ENCODE measurements at regions not wholly inside any gene's neighbourhood (a gene's known extent, or its start where the extent isn't known, plus 50 kb on each side); places are given as distances from the start of the nearest gene placed in this dataset.
"Not testable (repeated sequence)": the region's sequence is repeated elsewhere in the genome, so short reads cannot be mapped to it uniquely, and the experiment has no call there.

DNA sequence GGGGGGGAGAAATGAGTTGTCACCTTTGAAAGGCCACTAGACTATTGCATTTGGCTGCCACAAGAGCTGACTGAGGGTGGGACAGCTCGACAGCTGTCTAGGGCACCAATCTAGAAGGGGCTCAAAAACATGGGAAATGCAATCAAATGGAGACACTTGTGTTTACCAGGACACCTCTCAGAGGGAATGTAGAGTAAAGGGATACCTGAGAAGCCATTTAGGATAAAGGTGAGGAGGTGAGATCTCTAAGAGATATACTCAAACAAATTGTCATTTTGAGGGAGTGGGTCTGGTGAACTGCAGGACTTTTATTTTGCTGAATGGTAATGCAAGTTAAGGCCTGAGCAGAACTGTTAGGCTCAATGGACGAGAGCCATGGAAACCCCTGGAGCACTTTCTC, 159.8 kb downstream of the DDX1 start:
- no peak for DNase-seq

DNA sequence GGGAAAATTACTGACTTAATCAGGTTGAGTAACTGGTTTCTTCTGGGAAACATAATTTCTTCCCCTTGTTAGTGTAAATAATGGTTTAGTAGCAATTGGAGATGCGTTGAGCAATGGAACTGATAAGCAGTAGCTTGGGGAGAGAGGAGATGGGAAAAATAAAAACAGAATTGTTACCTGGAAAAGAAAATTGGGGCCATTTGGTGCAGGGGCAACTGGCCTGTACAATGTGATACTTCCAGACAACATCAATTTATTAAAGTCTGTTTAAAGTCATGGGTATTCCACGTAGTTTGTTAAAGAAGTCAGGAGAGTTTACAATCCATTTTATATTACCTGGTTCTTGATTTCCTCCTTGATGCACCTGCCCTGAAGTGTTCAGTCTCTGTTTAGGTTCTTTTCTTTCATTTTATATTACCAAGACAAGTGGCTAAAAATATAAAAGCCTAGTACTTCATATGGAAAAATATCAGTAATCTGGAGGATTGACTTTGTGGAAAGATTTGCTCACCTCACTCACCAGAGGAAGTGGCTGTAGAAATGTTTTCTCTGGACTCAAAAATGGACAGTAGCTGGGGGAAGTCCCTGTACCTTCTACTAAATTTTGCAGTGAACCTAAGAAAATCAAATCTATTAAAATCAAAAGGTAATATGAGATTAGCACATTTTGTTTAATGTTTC, 161.0 kb downstream of the DDX1 start:
- no peak for DNase-seq

DNA sequence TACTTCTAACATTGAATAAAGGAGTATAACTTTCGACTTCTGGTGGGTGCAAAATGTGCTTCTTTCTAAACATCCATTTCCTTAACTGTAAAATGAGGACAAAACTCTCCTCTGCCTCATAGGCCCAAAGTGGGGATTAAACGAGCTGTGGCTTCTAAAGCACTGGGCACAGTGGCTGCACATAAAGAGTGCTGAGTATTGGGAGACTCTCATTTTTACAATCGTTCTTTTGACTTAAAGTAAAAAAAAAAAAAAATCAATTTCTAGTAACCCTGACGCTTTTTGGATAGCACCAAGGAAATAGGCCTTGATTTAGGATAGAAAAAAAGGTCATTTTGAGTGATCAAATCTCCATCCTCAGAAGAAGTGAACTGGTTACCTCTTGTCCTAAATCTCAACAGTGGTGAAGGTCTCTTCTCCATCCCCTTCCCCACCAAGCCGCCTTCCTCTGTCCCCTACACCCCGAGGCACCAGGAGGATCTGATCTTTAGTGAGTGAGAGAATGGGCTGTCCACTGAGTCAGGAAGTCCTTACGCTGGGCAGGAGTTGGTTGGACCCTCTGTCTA, 161.6 kb downstream of the DDX1 start:
- no peak for DNase-seq

DNA sequence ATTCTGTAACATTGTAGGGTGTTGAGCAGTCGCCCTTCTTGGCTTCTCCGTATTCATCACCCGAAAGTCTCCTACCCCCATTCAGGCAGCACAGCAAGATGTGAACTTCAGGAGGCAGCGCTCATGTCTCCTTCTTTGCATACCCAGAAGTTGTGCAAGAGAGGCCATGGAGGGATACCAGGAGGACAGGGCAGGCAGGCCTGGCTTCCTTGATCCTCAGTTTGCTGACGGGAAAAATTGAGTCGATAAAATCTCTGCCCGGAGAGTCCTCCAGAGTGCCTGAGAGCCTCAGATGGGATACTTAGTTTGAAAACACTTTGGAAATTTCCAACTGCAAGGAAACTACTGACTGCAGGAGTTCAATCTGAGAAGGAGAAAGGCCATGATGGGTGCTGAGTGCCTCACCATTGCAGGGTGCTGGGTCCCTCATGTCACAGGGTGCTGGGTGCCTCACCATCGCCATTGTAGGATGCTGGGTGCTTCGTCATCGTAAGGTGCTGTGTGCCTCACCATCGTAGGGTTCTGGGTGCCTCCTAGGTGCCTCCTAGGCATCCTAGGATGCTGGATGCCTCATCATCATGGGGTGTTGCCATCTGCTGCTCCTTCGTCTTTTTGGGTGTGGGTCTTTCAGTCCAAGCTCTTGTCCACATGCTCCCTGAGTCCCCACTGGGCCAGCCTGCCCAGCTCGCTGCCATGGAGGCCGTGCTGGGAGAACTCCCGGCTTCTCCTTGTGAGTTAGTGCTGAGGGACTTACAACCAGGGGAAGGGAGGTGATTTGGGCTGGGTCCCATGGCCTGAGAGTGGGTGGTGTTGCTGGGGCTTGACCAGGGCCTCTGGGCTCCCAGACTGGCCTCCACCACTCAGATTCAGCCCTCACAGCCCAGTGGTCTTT, 162.4 kb downstream of the DDX1 start:
- no peak for DNase-seq

DNA sequence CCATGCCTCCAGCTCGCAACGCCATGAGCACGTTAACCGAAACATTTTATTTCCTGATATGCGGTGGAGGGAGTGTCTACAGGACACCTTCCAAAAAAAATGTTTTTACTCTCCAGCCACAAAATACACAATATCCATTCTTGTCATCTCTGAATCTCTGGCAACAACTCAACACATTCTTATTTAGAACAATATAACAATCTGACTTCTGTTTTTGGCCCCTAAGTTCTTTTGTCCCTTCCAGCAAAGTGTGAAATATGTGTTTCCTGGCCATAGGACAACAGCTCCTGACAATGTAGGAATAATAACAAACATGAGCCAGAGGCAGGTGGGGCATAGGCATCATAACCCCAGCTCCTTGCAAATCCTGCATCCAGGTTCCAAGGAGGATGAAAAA, 163.0 kb downstream of the DDX1 start:
- DNase-seq: no peak

DNA sequence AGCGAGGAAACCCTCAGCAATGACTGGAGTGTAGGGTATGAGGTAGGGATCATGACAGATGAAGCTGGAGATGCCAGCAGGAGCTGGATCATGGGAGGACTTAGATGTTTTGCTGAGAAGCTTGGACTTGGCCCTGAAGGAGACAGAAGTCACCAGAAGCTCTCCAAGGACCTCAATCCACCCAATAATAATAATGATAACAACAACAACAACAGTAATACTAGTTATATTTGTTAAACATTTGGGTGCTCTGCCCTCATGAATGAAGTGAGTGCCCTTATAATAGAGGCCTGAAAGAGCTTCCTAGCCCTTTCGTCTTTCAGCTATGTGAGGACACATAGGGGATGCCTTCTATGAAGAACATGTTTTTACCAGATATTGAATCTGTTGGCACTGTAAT, 163.9 kb downstream of the DDX1 start:
- DNase-seq: no peak

DNA sequence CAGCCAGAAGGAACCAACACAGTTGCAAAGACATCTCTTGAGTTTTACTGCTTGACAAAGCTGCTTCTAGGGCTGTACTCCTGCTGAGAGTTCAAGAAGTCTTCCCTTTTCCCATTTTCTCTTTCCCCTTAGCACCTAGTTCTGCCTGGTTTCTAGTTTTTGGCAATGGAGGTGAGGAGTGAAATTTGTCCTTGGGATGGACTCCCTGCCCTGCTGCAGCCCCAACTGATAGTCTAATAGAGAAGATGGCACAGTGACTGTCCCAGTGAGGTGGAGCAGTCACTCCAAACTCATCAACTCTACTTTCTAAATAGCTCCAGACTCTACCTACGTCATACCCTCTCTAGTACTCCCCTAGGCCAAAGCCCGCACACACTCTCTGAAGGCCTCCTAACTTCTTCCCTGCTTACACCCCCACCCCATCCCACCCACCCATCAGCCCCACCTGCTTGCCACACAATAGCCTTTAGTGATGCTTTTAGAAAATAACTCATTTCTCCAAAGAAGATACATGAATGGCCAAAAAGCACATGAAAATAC, 164.4 kb downstream of the DDX1 start:
- DNase-seq: no peak

DNA sequence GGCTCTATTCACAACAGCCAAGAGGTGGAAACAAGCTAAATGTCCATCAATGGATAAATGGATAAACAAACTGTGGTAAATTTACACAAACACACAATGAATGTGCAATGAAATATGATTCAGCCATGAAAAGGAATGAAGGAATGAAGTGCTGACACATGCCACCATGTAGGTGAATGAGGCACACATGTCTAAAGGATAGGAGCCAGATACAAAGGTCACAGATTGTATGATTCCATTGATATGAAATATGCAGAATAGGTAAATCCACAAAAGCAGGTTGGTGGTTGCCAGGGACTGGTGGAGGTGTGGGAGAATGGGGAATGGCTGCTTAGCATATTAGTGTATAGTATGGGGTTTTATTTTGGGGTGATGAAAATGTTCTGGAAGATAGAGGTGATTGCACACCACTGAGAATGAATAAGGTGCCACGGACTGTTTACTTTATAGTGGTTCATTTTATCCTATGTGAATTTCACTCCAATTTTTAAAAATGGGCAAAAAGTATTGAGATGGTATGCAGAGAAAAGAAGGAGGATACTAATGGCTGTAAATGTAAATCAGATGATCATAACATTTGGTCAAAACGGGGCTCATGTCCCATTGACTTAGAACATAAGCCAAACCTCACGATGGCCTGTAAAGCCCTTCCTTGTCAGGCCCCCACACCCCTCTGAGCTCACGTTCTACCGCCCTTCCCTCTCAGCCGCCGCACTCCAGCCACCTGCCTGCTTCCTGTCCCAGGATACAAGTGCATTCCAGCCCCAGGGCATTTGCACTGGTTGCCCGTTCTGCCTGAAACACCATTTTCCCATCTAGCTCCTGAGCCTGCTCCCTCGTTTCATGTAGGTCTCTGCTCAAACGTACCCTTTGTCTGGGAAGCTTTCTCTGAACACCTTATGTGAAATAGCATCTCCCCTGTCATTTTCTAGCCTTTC, 165.5 kb downstream of the DDX1 start:
- no peak for DNase-seq

DNA sequence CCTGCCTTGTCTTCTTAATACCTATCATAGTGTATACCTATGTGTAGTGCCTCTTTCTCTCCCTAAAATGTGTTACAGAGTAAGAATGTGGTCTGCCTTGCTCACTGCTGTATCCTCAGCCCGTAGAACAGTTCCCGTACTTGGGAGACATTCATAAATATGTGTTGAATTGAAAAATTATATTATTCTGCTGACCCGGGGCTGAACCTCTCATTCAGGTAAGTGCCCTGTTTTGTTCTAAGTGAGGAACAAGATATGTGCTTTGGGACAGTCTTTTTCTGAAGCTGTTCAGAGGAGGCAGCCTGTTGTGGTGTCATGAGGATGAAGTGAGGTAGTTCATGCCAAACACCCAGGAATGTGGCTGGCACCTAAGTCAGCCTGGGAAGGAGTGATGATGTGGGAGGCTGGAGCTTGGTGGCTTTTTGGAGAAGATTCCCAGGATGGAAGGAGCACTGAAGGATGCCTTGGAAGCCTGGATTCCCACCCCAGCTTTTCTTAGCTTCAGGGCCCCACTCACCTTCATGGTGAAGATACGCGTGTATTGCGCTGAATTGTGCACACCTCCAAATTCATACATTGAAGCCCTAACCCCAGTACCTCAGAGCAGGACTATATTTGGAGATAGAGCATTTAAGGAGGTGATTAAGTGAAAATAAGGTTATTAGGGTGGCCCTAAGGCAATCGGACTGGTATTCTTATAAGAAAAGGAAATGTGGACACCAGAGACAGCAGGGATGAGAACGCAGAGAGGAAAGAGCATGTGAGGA, 166.3 kb downstream of the DDX1 start:
- no peak for DNase-seq

DNA sequence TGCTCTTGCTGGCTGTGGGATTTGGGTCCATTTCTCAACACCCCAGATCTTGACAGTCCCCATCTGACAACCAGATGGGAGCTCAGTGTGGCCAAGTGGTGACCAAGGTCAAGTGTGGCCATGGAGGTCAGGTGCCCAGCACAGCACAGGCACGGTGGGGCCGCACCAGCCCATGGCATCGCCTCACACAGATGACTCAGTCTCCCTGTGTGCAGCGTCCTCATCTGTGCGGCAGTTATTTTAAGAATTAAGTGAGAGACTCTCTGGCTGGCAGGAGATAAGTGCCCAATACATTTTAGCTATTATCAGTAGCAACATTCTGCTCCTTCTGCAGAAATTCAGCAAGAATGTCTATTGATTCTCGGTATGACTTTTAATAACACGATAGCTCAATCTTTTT, 167.2 kb downstream of the DDX1 start:
- DNase-seq: no peak

DNA sequence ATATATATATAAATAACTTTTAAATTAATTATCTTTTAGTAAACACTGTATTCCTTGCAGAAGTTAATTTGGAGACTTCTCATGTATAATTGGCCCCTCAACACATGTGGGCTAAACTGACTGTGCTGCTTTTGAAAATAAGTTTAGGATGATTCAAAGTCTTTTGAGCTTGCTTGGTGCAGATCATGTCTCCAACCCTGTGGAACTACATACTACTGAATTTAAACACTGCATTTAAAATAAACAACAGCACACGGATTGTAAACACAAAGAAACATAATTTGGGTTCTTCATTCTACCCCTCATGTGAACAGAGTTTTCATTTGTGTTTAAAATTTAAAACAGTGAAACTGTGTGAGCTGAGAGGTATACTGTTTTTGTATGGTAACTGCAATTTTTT, 167.7 kb downstream of the DDX1 start:
- DNase-seq: no peak

DNA sequence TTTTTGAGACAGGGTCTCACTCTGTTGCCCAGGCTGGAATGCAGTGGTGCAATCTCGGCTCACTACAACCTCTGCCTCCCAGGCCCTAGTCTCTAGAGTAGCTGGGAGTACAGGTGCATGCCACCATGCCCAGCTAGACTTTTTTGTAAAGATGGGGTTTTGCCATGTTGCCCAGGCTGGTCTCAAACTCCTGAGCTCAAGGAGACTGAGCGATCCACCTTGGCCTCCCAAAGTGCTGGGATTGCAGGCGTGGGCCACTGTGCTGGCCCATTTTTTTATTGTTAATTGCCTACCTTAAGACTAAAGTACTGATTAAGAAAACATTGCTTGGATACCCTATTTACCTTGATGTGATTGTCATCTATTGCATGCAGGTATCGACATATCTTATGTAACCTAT, 168.1 kb downstream of the DDX1 start:
- DNase-seq: not testable (repeated sequence)

DNA sequence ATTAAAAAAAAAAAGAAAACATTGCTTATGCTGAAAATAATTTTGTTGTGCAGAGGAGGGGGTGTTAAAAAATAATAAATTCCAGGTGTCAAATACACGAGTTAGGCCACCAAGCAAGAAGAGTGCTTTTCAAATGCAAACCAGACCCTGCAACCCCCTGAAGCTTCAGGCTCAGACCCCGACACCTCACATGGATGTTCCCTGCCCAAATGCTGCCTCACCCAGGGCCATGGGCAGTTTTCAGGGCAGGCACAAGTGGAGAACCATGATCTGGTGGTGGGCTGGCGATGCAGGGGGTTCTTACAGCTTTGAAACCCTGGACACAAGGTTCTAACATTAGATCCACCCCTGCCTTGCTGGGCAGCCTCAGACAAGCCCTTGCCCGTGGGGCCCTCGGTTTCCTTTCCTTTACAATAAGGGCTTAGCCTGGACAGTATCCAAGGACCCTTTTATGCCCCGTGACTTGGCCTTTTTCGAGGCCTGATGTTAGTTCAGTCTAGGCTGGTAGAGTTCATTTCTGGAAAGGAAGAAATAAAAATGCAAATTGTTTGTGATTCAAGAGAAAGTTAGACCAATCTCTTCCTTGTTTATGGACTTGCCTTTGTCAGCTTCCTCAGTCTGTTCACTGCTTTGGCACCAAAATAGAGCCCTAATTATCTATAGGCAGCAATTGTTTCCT, 168.7 kb downstream of the DDX1 start:
- DNase-seq: no peak

DNA sequence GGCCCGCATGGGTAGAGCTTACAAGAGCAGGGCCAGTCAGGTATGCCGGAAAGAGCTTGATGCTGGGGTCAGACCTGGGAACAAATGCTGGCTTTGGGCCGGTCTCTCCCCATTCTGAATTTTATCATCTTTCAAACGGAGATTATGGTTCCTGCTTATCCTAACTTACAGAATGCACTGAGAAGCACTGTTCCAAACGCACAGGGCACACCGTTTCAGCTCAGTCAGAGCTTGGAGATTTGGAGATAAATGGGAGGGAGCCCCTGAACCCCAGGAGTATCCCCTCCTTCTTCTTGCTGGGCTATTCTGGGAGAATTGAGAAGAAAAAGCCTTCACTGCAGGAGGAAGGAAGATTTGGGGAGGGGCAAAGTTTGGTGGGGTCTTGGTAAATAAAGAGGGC, 169.4 kb downstream of the DDX1 start:
- DNase-seq: no peak

DNA sequence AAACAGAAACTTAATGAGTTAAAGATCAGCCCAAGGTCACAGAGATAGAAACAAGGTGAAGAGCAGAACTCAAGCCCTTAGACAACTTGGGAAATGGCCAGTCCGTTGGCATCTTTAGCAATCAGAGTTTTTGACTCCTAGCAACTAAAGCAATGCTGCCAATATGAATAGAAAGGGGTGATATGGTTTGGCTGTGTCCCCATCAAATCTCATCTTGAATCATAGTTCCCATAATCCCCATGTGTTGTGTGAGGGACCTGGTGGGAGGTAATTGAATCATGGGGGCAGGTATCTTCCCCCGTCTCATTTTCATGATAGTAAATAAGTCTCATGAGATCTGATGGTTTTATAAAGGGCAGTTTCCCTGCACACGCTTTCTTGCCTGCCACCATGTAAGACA, 170.2 kb downstream of the DDX1 start:
- no peak for DNase-seq

DNA sequence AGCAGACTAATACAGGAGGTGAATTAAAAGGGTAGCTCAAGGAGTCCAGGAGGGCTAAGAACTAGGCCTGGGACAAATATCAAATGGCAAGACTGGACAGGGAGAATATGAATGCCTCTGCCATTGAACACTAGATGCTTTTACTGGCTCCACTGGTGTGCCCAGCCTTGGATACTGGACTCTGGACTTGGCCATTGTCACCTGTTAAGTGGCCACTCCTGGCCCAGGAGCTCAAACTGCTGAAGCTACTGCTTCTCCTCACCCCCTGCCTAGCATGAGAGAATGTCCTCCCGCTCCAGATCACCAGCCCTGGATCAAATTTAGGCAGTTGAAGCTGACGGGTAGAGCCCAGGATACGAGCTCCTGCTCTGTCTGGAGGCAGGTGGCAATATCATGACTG, 170.8 kb downstream of the DDX1 start:
- no peak for DNase-seq

DNA sequence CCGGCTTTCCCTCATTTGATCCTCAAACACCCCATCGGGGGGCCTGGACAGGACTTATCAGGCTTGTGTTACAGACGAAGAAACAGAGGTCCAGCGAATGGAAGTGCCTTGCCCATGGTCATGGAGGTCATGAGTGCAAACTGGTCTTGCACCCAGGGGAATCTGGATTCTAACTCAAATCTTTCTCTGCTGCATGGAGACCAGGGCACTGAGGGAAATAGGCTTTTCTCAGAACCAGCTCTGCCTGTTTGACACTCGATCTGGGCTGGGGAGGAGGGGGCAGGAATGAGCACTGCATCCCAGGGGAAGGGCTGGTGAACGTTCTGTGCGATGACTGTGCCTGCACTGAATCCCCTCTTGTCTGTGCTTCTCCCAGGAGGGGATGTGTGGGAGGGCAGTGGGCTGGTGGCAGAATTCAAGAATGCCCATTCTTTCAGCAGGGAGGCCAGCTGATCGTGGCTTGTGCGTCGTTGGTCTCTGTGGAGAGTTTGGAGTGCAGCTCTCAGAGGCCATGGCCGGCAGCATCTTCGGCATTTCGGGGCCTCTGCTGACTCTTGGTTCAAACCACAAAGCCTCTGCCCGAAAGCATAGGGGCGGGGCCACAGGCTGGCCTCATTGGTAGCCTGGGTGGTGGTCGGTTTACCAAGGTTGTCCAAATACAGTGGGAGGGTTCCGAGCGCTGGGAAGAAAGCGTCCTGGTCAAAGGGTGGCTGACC, 171.6 kb downstream of the DDX1 start:
- DNase-seq: no peak

DNA sequence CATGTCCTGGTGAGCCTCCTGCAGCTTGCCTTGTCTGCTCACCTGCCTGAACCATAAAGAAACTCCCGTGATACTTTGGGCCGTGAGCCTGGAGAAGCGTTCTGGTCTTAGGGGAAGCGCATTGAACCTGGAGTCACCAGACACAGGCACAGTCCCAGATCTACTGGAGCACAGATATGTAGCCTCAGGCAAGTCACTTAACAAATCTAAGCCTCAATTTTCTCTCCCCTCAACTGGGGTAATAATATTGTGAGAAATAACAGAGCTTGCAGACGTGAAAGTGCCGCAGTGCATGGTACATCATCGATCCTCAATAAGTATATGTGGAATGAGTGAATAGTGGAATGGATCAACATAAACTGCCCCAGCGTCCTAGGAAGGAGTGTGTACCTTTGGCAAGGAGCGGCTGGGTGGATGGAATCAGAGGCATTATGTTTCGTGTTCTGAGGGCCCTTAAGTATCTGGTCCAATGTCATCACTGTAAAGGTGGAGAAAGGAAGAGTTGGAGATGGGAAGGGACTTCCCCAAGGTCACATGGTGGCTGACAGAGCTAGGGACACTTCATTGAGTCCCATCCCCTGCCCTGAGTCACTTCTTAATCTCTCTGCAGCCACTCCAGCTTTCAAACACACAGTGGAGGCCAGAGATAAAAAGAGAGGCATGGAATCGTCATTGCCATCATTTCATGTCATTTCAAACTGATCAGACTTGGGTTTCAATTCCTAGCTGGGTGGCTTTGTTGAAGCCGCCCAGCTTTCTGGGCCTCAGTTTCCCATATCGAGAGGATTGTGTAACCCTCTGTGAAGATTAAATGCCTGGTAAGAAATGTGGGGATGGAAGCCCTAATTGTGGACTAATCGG, 172.4 kb downstream of the DDX1 start:
- DNase-seq: no peak

DNA sequence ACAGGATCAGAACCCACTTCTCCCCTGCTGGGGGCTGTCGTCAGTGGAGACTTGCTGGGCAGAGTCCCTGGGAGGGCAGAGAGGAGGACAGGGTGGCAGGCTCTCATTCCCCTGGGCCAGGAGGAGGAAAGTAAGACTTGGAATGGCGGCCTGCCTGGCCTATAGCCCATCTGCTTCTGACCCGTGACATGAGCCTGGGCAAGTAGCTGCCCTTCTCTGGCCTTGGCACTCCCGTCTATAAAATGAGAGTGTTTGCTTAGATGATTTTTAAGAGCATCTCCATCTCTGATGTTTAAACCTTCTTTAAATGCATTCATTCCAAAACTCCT, 173.0 kb downstream of the DDX1 start:
- DNase-seq: no peak

Data from muscle of arm (tissue), 1 donor.